ENCODE measurements at regions not wholly inside any gene's neighbourhood (a gene's known extent, or its start where the extent isn't known, plus 50 kb on each side); places are given as distances from the start of the nearest gene placed in this dataset.

DNA sequence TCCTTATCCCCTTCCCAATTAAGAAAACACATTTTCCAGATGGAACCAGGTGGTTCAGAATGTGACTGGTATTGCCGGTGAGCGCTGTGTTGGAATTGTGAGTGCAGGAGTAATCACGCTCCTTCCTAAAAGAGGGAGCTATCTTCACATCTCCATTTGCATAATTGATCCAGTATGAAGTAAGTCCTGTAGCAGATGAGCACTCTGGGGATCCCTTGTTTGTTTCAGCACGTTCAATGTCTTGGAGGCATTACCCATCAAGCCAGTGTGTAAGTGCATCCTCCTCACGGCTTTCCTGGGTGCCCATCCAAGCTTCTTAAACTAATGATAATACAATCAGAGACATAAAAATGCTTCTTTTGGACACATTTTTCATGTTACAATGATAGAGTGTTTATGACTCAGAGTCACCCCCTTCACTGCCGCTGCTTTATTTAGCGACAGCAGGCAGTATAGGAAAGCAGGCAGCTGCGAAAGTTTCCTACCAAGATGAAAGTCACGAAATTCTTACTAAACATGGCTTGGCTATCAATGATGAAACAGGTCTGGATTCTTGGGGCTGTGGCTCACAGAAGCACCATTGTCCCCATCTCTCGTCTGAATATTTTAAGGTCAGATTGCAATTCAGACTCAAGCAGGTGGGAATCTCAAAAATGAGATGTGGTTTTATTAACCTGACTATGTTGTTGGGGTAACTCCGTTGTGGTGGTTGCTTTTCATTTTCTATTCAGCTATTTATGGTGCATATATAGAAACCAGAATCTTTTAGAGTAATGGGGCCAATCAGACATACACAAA lies 346.3 kb upstream of the MDFIC2 start:
- no peak overlapping the region for H3K4me3 ChIP-seq (ENCODE audit: low read depth, low read length)
- TF ChIP-seq, protein P1, sequence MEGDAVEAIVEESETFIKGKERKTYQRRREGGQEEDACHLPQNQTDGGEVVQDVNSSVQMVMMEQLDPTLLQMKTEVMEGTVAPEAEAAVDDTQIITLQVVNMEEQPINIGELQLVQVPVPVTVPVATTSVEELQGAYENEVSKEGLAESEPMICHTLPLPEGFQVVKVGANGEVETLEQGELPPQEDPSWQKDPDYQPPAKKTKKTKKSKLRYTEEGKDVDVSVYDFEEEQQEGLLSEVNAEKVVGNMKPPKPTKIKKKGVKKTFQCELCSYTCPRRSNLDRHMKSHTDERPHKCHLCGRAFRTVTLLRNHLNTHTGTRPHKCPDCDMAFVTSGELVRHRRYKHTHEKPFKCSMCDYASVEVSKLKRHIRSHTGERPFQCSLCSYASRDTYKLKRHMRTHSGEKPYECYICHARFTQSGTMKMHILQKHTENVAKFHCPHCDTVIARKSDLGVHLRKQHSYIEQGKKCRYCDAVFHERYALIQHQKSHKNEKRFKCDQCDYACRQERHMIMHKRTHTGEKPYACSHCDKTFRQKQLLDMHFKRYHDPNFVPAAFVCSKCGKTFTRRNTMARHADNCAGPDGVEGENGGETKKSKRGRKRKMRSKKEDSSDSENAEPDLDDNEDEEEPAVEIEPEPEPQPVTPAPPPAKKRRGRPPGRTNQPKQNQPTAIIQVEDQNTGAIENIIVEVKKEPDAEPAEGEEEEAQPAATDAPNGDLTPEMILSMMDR (IDR thresholded peaks at IDR 0.05; ENCODE audit: low read depth, low read length), result no peak
- in situ Hi-C loops (cut with HindIII; ENCODE audit: low sequenced_read_pairs), result no loop called here
- DNase-seq (ENCODE audit: low read depth, low spot score), result no peak

DNA sequence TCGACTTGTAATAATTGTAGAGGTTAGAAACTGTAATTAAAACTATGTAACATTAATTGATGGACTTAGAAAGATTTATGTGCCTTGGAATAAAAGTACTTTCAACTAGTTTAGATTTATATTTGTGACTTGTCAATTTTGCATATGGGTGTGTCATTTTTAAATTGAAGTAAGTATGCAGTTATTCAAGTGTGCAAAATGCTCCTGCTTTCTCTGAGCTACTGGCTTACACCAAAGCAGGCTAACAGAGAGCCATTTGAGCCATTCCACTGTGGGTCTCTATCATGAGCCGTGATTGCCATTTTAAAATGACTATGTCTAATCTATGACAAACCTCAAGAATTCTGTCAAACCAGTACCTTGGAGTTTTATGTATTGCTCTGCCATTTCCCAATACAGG lies 345.0 kb upstream of the MDFIC2 start:
- DNase-seq (ENCODE audit: low read depth, low spot score), result no peak
- in situ Hi-C loops (cut with HindIII; ENCODE audit: low sequenced_read_pairs), result no loop called here
- TF ChIP-seq, protein P1 (IDR thresholded peaks at IDR 0.05; ENCODE audit: low read depth, low read length), result no peak
- H3K4me3 ChIP-seq (ENCODE audit: low read depth, low read length), result no peak overlapping the region

DNA sequence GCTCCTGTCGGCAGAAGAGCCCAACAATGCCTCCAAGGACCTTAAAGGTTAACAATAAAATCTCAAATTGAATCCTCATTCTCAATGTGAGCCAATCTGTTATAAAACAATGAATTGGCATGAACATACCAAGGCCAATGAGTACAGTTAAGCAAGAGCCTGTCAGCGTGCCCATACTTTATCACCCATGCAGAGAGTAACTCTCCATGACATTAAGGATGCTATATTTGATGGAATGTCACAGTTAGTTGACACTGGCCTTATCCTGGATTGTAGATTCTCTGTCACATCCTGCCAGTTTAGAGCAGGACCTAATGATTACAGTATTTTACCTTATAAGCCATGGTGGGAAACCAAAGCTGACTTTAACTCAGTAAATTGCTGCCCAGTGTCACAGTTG lies 335.4 kb upstream of the MDFIC2 start:
- no peak overlapping the region for H3K4me3 ChIP-seq (ENCODE audit: low read depth, low read length)
- no peak for DNase-seq (ENCODE audit: low read depth, low spot score)
- TF ChIP-seq, protein P1 (IDR thresholded peaks at IDR 0.05; ENCODE audit: low read depth, low read length), result no peak
- in situ Hi-C loops (cut with HindIII; ENCODE audit: low sequenced_read_pairs), result no loop called here

DNA sequence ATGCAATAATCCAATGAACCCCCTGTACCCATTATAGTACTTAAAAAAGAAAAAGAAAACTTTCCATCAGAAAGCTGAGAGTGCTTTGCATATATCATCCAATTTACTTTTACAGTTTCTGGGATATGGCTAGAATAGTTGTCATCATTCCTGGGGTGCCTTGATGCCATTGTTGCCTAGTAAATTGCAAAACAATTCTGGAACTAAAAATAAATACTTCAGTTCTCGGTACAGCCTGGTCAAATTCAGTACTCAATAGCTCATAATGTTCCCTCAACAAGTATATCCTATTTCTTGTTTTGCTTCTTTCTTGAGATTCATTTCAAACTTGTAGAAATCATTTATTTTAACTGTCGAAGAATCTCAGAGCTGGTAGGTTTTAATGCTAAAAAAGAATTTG lies 334.7 kb upstream of the MDFIC2 start:
- H3K4me3 ChIP-seq (ENCODE audit: low read depth, low read length), result no peak overlapping the region
- TF ChIP-seq, protein P1 (IDR thresholded peaks at IDR 0.05; ENCODE audit: low read depth, low read length), result no peak
- DNase-seq (ENCODE audit: low read depth, low spot score), result no peak
- in situ Hi-C loops (cut with HindIII; ENCODE audit: low sequenced_read_pairs), result no loop called here

DNA sequence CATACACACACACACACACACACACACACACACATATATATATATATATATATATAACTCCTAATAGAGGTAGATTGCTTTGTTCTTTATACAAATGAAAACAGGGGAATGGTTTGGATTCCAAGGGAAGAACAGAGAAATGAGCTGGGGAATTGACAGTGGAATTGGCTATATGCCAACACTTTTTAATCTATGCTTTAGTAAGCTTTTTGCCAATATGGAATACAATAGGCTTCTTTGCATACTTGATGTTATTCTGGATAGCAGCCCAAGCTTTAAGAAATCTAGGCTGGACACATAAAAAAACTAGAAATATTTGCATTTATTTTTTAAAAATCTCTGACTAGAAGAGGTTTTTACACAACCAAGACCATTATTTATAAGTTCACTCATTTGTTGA lies 334.2 kb upstream of the MDFIC2 start:
- DNase-seq (ENCODE audit: low read depth, low spot score), result no peak
- in situ Hi-C loops (cut with HindIII; ENCODE audit: low sequenced_read_pairs), result no loop called here
- TF ChIP-seq, protein P1 (IDR thresholded peaks at IDR 0.05; ENCODE audit: low read depth, low read length), result no peak
- no peak overlapping the region for H3K4me3 ChIP-seq (ENCODE audit: low read depth, low read length)

DNA sequence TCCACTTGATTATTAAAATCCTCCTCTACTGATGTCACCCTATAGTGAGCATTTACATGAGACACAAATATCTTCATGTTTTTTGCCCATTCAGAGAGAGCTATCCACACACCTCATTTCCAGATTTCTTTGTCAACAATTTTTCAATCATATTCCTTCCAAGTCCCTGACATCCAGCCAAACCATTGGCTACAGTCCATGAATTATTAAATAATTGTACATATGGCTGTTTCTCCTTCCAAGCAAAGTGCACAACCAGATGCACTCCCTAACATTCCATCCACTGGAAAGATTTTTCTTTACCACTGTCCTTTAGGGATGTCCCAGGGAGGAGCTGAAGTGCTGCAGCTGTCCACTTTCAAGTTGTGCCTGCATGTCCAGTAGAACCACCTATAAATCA lies 328.0 kb upstream of the MDFIC2 start:
- H3K4me3 ChIP-seq (ENCODE audit: low read depth, low read length), result no peak overlapping the region
- no peak for DNase-seq (ENCODE audit: low read depth, low spot score)
- TF ChIP-seq, protein P1 (IDR thresholded peaks at IDR 0.05; ENCODE audit: low read depth, low read length), result no peak
- in situ Hi-C loops (cut with HindIII; ENCODE audit: low sequenced_read_pairs), result no loop called here

All from astrocyte of the spinal cord (primary cell).